Ishikawa (cell line): ENCODE measurements at regions not wholly inside any gene's neighbourhood (a gene's known extent, or its start where the extent isn't known, plus 50 kb on each side); places are given as distances from the start of the nearest gene placed in this dataset.

Experiments used
- CEBPB ChIP-seq: IDR thresholded peaks from 2 replicates; pipeline ENCODE4 v1.6.1; 2012
- CREB1 ChIP-seq: IDR thresholded peaks from 2 replicates; pipeline ENCODE4 v1.6.1; 2012; ENCODE audit warnings: low read depth
- EGR1 ChIP-seq: IDR thresholded peaks from 2 replicates; pipeline ENCODE4 v1.6.1; 2012
- EP300 ChIP-seq: IDR thresholded peaks from 2 replicates; pipeline ENCODE4 v1.6.1; 2012; ENCODE audit warnings: borderline replicate concordance
- FOXM1 ChIP-seq: IDR thresholded peaks from 2 replicates; pipeline ENCODE4 v1.6.1; 2012; ENCODE audit warnings: low read depth, borderline replicate concordance
- MAX ChIP-seq: IDR thresholded peaks from 2 replicates; pipeline ENCODE4 v1.6.1; 2012
- NFIC ChIP-seq: IDR thresholded peaks from 2 replicates; pipeline ENCODE4 v1.6.1; 2012
- RAD21 ChIP-seq: IDR thresholded peaks from 2 replicates; pipeline ENCODE4 v1.6.1; 2012; ENCODE audit warnings: low read depth
- REST ChIP-seq: IDR thresholded peaks from 2 replicates; pipeline ENCODE4 v1.6.1; 2012; ENCODE audit warnings: low read depth, mild to moderate bottlenecking
- TAF1 ChIP-seq: IDR thresholded peaks from 2 replicates; pipeline ENCODE4 v1.6.1; 2012; ENCODE audit warnings: low read depth, mild to moderate bottlenecking
- TCF12 ChIP-seq: IDR thresholded peaks from 2 replicates; pipeline ENCODE4 v1.6.1; 2012; ENCODE audit warnings: low read depth
- TEAD4 ChIP-seq: IDR thresholded peaks from 2 replicates; pipeline ENCODE4 v1.6.1; 2012
- USF1 ChIP-seq: IDR thresholded peaks from 2 replicates; pipeline ENCODE4 v1.6.1; 2012
- YY1 ChIP-seq: IDR thresholded peaks from 2 replicates; pipeline ENCODE4 v1.6.1; 2012; ENCODE audit warnings: low read depth
- ZBTB7A ChIP-seq: IDR thresholded peaks from 2 replicates; pipeline ENCODE4 v1.6.1; 2012; ENCODE audit warnings: low read depth

GRCh38 chr4:38281371-38282071 lies 321.3 kb downstream of the PTTG2 start:
- TF ChIP-seq REST (no peak), CREB1 (no peak), TEAD4 (no peak), CEBPB (no peak), EGR1 (no peak), TAF1 (no peak), TCF12 (no peak), NFIC (no peak), ZBTB7A (no peak), YY1 (no peak), USF1 (no peak), RAD21 (no peak), MAX (no peak), FOXM1 (no peak), EP300 (no peak)

- TF ChIP-seq CREB1 (no peak), EP300 (no peak), EGR1 (no peak), RAD21 (no peak), TCF12 (no peak), TAF1 (no peak), NFIC (no peak), REST (no peak), MAX (no peak), FOXM1 (no peak)
Measured at GRCh38 chr4:38283724-38284123, 323.5 kb downstream of the PTTG2 start.

GRCh38 chr4:38284294-38285030 lies 324.3 kb downstream of the PTTG2 start:
- TF ChIP-seq MAX = no peak

- TF ChIP-seq TCF12 (no peak), FOXM1 (no peak), MAX (no peak), CEBPB (no peak), ZBTB7A (no peak), REST (no peak), TEAD4 (no peak), YY1 (no peak)
Measured at GRCh38 chr4:38287101-38287851, 327.1 kb downstream of the PTTG2 start.
